ENCODE measurements at regions not wholly inside any gene's neighbourhood (a gene's known extent, or its start where the extent isn't known, plus 50 kb on each side); places are given as distances from the start of the nearest gene placed in this dataset.

DNA sequence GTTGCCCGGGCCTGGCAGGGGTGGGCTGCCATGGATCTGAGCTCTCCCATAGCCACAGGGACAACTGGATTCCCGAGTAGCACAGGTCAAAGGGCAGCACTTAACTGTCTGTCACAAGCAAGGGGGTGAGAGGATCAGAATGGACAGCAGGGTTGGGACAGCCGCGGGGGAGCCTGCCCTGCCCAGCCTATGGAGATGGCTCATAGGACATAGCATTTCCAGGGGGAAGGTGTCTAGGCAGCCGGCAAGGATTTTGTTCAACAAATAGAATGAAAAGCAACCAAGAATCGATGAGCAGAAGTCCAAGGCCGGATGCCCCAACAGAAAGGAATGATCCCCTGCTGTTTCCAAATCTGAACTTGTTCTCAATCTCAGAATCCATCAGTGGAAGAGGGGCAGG is 92.9 kb downstream of the RPS6KA4 start:
- TF ChIP-seq EZH2 (IDR thresholded peaks at IDR 0.05; ENCODE audit: insufficient read depth, poor library complexity, severe bottlenecking) (no peak), EZH2phosphoT487 (IDR thresholded peaks at IDR 0.05; ENCODE audit: insufficient read depth, low read depth) (no peak)
